Natural killer cell treated with Interleukin-12 subunit alpha and Interleukin-12 subunit beta and Interleukin-15 and Interleukin-18, amount 100 ng/mL, for 72 hours (primary cell): ENCODE measurements at regions not wholly inside any gene's neighbourhood (a gene's known extent, or its start where the extent isn't known, plus 50 kb on each side); places are given as distances from the start of the nearest gene placed in this dataset.

Experiments used
- ATAC-seq, 2 donors: fragments of 150-1000 bp; cut with Tn5 transposase in 1 of 2; sonication (Bioruptor Pico), chemical (Tn5 transposase) in 1 of 2; 2 replicates each; pipeline ENCODE4 v1.10.0; 2021
- DNase-seq: peaks from one replicate; pipeline ENCODE4 v3.0.0; 2022; ENCODE audit warnings: low spot score
- H3K27ac Mint-ChIP-seq, 2 donors: 1 replicate in 1 of 2; 2 replicates in 1 of 2; pipeline ENCODE4 v1.8.0; 2022; ENCODE audit warnings: mixed read lengths in 2 of 2, mild to moderate bottlenecking in 1 of 2, moderate library complexity in 1 of 2
- H3K27me3 Mint-ChIP-seq, 2 donors: 1 replicate in 1 of 2; 2 replicates in 1 of 2; pipeline ENCODE4 v1.8.0; 2022; ENCODE audit warnings: mixed read lengths in 2 of 2
- H3K36me3 Mint-ChIP-seq: one replicate; pipeline ENCODE4 v1.8.0; 2022; ENCODE audit warnings: mixed read lengths
- H3K4me1 Mint-ChIP-seq, 2 donors: 1 replicate in 1 of 2; 2 replicates in 1 of 2; pipeline ENCODE4 v1.8.0; 2022; ENCODE audit warnings: low read depth in 2 of 2, mixed read lengths in 2 of 2, mild to moderate bottlenecking in 1 of 2
- H3K4me3 Mint-ChIP-seq: one replicate; pipeline ENCODE4 v1.8.0; 2022; ENCODE audit warnings: mixed read lengths
- H3K9me3 Mint-ChIP-seq: 2 replicates; pipeline ENCODE4 v1.8.0; 2022; ENCODE audit warnings: mixed read lengths

DNA sequence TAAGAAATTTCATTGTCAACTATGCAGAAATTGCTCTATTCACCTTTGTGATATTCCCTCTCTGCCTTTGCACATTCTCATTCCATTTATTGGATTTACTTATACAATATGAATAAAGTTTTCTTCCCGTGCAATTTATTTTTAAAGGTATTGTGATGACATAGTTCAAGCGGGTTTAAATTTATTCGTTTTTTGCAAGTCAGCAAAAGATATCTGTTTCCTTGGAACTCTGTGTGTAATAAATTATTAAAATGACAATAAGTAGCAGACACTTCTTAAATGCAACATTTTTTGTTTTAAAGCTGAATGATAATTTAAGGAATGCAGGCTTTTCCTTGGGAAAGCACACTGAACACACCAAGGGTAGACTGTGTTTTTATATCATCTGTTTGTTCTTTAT, 143.1 kb downstream of the SLC41A2 start:
- Mint-ChIP-seq H3K27ac (no peak overlapping the region), H3K9me3 (no peaks in the 10 kb centered on the region), H3K4me3 (no peak overlapping the region), H3K36me3 (no peaks in the 10 kb centered on the region), H3K27me3 (no peaks in the 10 kb centered on the region), H3K4me1 (no peaks in the 10 kb centered on the region)
- DNase-seq (no peak), ATAC-seq (no peak)
